NCI-H510A (cell line): ENCODE measurements at regions not wholly inside any gene's neighbourhood (a gene's known extent, or its start where the extent isn't known, plus 50 kb on each side); places are given as distances from the start of the nearest gene placed in this dataset.

ENCODE experiments used
- DNase-seq: peaks from one replicate; lab custom pipeline; 2025; lab: John Stamatoyannopoulos, UW

GRCh38 chr2:234438305-234438977, 58.4 kb downstream of the ARL4C start:
- DNase-seq = no peak

DNA sequence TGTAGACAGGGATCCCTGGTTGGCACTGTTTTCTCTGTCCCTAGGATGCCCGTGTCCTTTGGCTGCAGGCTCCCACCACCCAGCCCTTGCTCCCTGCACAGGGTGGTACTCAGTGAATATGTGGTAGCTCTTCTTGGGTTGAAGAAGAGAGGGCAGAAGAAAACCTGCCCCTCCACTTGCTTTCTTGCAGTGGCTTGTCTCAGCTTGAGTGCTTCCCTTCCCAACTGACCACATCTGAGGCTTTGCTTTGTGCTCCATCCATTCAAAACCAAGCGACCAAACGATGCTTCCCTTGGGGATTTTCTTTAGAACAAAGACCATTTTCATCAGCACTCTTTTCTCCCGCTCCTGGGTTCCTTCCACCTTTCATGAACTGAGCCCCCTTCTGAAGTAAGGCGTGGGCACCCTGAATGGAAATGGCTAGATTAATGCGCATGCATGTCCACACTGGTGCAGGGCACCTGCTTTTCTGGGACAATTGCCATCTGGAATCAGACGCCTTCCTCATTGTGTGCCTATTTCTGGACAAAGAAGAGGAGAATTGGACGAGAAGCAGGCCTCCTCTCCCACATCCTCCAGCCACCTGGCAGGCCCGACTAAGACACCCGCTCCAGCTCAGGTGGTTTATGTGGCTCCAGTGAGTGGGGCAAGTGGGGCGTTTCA, 59.1 kb downstream of the ARL4C start:
- DNase-seq = no peak

GRCh38 chr2:234436482-234436837, 60.4 kb downstream of the ARL4C start:
- DNase-seq = no peak

- no peak for DNase-seq
These were observed 60.9 kb downstream of the ARL4C start for GRCh38 chr2:234435836-234436481.

DNA sequence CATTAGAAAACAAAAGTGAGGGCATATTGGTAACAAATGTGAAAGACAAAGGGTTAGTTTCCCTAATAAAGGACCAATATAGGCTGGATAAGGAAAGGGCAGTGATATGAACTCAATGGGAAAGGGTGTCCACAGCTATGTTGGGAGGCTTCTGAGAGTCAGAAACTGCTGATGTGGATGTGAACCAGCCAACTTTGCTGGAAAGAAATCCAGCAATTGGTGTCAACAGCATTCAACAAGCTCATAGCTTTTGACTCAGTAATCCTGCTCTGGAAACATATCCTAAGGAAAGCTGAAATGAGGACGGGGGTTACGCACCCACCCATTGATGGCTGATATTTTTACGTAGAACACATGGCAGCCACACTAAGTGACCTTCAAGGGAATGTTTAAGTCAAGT, 63.7 kb downstream of the ARL4C start:
- DNase-seq = no peak

DNA sequence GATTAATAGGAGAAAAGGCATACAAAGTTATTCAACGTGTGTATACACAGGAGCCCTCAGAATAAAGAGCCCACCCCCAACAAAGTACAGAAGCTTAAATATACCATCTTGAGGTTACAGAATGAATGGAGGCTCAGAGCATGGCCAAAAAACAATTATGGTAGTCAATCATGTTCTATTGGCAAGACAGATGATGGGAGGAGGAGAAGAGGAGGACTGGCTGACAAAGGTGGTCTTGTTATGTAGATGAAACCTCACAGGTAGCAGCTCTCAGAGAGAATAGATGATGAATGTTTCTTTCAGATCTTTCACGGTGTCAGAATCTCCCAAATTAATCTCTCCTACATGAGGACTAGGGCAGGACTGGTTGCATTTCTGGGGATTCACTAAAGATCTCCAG, 66.0 kb downstream of the ARL4C start:
- no peak for DNase-seq

GRCh38 chr2:234429265-234429664, 67.6 kb downstream of the ARL4C start:
- DNase-seq = no peak

DNA sequence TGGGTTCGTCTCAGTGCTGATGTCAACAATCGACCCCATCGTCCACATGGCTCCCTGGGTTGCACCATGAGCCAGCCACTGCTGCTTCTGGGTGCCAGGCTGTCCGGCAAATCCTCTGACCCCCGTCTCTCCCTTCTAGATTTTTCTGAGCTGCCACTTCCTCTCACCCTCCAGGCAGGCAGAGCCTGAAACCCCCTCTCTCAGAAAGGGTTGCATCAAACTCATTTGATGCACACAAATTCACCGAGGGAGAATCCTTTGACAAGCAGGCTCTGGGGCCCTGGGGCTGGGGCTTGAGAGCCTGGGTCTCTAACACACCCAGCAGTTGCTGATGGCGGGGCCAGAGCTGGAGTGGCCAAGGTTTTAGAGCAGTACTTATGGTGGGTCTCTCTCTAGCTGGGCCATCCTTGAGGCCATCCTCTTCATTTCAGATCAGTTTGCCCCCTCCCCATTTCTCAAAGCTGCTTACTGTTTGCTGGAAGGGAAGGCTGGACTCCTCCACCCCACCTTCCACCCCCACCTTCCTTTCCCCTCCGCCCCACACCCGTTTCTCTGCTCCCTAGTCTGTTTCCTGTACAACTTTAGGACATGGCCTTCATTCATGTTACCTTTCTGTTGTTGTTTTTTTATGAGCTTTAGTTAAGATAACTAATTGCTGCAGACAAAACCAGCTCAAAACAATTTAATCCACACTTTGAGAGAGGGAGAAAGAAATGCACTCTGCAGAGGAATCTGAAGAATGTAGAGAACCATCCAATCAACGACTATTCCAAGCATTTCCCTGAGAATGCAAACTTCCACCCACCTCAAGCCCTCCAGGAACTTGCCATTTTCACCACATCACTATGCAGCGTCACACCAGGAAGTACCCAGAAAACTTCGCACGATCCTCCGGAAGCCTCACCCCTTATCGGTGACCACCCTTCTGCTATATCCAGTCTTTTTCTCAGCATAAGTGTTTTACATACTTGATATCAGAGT, 69.5 kb downstream of the ARL4C start:
- no peak for DNase-seq

DNA sequence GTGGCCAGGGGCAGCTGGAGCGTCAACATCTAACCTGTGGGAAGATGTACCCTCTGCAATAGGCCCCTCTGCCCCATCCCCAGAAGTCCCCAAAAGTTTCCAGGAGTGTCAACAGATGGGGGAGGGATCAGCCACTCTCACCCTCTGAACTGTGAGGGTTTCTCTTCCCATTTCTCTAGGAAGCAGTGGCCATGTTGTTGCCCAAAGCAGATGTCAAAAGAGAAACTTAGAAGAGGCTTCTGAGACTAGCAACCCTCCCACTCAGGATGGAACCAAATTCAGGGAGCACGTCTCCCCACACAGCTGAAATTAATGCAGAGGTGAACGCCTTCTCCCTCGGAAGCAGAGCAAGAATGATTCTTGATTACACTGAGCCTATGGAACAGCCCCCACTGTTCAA, 70.3 kb downstream of the ARL4C start:
- DNase-seq = no peak

DNA sequence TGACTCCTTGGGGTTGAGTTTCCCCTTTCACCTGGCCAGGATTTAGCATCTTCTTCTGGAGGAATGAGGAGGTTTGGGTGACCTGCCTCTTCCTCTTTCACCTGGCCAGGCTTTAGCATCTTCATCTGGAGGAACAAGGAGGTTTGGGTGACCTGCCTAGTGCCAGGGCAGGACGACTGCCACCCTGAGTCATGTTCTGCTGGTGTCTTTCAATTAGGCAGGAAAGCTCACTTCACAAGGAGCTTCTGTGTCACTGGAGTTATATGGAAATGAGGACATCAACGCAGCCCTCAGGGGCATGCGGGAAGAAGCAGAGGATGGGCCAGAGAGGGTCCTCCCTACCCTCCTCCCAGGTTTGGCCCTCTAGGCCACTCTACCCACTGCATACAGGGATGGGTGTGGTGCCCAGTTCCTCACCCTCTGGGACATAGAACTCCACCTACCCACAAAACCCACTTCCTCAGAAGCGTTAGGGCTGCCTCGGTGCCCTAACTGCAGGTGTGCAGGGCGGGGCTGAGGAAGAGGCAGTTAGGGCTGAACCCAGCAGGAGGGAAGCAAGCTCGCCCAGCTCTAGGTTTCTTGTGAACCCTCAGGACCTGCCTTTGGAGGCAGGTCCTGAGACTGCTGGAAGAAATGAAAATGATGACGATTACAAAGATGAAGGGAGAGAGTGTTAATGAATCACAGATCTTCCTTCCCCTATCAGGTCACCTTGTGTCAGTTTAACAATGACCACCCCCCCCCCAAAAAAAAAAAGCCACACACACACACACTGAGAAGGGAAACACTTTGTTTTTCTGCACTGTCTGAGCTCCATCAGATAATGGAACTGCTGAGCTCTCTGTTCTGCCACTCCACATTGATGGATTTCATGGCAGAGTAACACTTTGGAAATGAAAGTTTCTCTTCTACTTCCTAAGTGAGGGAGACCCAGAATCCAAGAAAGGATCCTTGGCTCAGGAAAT, 71.0 kb downstream of the ARL4C start:
- DNase-seq = no peak

- no peak for DNase-seq
These were observed 73.0 kb downstream of the ARL4C start for GRCh38 chr2:234423884-234424283.

GRCh38 chr2:234422981-234423431, 73.9 kb downstream of the ARL4C start:
- DNase-seq = no peak

DNA sequence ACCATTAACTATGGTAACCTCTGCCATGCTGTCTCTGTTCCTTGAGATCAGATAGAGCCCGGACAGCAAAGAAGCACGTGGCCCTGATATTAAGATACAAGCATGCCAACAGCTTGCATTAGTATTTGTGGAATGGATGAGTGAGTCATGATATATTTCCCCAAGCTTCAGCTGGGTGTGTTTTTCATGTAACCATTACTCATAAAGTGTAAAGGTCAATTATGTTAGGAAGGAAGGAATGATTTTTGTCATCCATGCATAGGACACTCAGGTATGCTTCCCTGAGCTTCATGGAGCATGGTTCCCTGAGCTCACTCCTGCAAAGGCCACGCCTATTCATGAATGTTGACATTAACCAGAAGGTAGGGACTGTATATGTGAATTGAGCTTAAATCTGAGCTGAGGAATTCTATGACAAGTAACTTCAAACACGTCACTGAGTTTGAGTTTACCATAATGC, 74.6 kb downstream of the ARL4C start:
- DNase-seq = no peak

GRCh38 chr2:234420408-234420807, 76.5 kb downstream of the ARL4C start:
- no peak for DNase-seq

- no peak for DNase-seq
These were observed 77.2 kb downstream of the ARL4C start for GRCh38 chr2:234419726-234420125.

GRCh38 chr2:234415706-234416105, 81.2 kb downstream of the ARL4C start:
- DNase-seq = no peak

DNA sequence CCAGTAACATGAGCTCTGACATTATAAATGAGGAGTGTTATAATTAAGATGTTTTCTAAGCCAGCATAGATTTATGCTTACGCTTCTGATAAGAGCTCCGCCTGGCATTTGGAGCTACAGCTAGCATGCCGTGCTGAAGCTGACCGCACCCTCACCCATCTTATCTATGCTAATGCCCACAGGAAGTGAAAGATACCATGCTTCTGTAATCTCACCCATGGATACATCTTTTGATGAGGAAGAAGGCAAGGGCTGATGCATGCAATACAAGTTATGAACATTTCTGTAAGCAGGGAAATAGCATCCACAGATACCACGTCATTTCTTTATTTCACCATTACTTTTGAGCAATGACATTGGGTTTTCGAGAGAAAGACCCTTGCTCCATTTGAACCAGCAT, 82.3 kb downstream of the ARL4C start:
- no peak for DNase-seq

GRCh38 chr2:234412726-234413125, 84.2 kb downstream of the ARL4C start:
- no peak for DNase-seq

- DNase-seq = no peak
These were observed 85.1 kb downstream of the ARL4C start for GRCh38 chr2:234411793-234412192.

DNA sequence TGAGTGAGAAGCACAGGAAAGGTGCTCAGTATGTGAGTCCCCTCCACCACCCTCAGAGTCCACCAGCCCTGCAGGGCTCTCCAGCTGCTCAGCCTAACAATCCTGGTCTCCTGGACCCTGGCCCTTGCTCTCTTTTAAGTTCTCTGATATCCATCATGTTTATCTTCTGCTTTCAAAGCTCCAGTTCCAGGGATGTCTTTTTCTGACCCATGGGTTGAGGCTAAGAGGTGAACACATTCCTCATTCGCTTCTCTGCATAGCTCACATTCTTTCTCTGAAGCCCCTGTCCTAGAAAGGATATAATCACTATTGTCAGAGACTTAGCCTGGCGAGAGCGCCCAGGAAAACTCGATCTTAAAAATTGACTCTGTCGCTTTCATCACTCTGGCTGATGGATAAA, 86.4 kb downstream of the ARL4C start:
- no peak for DNase-seq

- no peak for DNase-seq
These were observed 87.3 kb downstream of the ARL4C start for GRCh38 chr2:234409590-234409989.
